Endothelial cell of umbilical vein (primary cell): ENCODE measurements at regions not wholly inside any gene's neighbourhood (a gene's known extent, or its start where the extent isn't known, plus 50 kb on each side); places are given as distances from the start of the nearest gene placed in this dataset.

Source experiments
- BruUV-seq: library from RNA; stranded (reverse); fragments of 400-500 nt; replicated peaks from 2 replicates; lab custom pipeline; 2021; lab: Mats Ljungman, UMichigan
- CTCF ChIA-PET: fragments of 300-600, 350-600 bp; sonication (Branson Sonifier 250); formaldehyde crosslinking; loops from one replicate; lab custom pipeline; 2021; ENCODE audit warnings: antibody characterized with exemption, inconsistent platforms; lab: Charles Lee
- POLR2A ChIA-PET: fragments of 300-600, 350-600 bp; sonication (Branson Sonifier 250); formaldehyde crosslinking; loops from one replicate; lab custom pipeline; 2021; ENCODE audit warnings: antibody characterized with exemption, inconsistent platforms; lab: Charles Lee
- DNase-seq: peaks from one replicate; pipeline ENCODE4 v3.0.0-alpha.2; 2011; ENCODE audit warnings: low read depth, low spot score
- FAIRE-seq: peaks from 2 replicates; lab custom pipeline; 2011; peaks lifted over from hg19 to GRCh38; lab: Jason Lieb, UNC
- H2AFZ ChIP-seq: 2 replicates; pipeline ENCODE4 v1.6.0; 2012; ENCODE audit warnings: low read depth, low read length, control low read depth, inconsistent platforms
- H3K27ac ChIP-seq: 2 replicates; pipeline ENCODE4 v1.5.1; 2011; ENCODE audit warnings: low read depth, mild to moderate bottlenecking, control low read depth, low read length, moderate library complexity; ENCODE audit not compliant: insufficient read depth
- H3K27me3 ChIP-seq, 2 experiments: 2 replicates each; pipeline versions ENCODE4 v1.6.0 to v1.6.1; 2011; ENCODE audit warnings: low read length in 2 of 2, mixed read lengths in 1 of 2; ENCODE audit not compliant: control insufficient read depth in 2 of 2, insufficient read depth in 2 of 2
- H3K36me3 ChIP-seq, 2 experiments: 2 replicates in 1 of 2; 3 replicates in 1 of 2; pipeline ENCODE4 v1.5.1; 2011; ENCODE audit warnings: low read length in 2 of 2, mild to moderate bottlenecking in 1 of 2, moderate library complexity in 1 of 2; ENCODE audit not compliant: control insufficient read depth in 2 of 2, insufficient read depth in 2 of 2; ENCODE audit errors: extremely low read depth in 1 of 2
- H3K4me1 ChIP-seq: 3 replicates; pipeline ENCODE4 v1.5.1; 2011; ENCODE audit warnings: mild to moderate bottlenecking, low read length; ENCODE audit not compliant: control insufficient read depth, insufficient read depth; ENCODE audit errors: extremely low read depth
- H3K4me2 ChIP-seq: 2 replicates; pipeline ENCODE4 v1.6.1; 2011; ENCODE audit warnings: low read length, control low read depth, mixed read lengths; ENCODE audit not compliant: insufficient read depth
- H3K4me3 ChIP-seq, 3 experiments: fragments of 200-600 bp in 1 of 3; sonication (generic), shearing (Covaris generic) in 1 of 3; replicated peaks in 1 of 3; 2 replicates each; pipeline ENCODE4 v1.5.1; 2011 to 2016; ENCODE audit warnings: control low read depth in 3 of 3, low read length in 3 of 3, mild to moderate bottlenecking in 2 of 3, inconsistent platforms in 1 of 3, low read depth in 1 of 3, moderate library complexity in 1 of 3; ENCODE audit not compliant: insufficient read depth in 1 of 3
- H3K79me2 ChIP-seq: 2 replicates; pipeline ENCODE4 v1.6.0; 2012; ENCODE audit warnings: low read length, inconsistent platforms; ENCODE audit not compliant: control insufficient read depth, insufficient read depth
- H3K9ac ChIP-seq: replicated peaks from 2 replicates; pipeline ENCODE3; 2011; ENCODE audit warnings: low read length, control low read depth; ENCODE audit not compliant: insufficient read depth; ENCODE audit errors: extremely low read depth
- H3K9me1 ChIP-seq: replicated peaks from 3 replicates; pipeline ENCODE4 v1.6.0; 2011; ENCODE audit warnings: mild to moderate bottlenecking, low read length; ENCODE audit not compliant: control insufficient read depth, insufficient read depth; ENCODE audit errors: extremely low read depth
- H3K9me3 ChIP-seq: replicated peaks from 2 replicates; pipeline ENCODE4 v1.5.1; 2012; ENCODE audit warnings: low read length, inconsistent platforms; ENCODE audit not compliant: control insufficient read depth, insufficient read depth
- H4K20me1 ChIP-seq: replicated peaks from 2 replicates; pipeline ENCODE3; 2011; ENCODE audit warnings: mild to moderate bottlenecking, low read length; ENCODE audit not compliant: control insufficient read depth, insufficient read depth; ENCODE audit errors: extremely low read depth
- CTCF ChIP-seq, 2 donors: IDR thresholded peaks; 1 replicate in 1 of 2; 2 replicates in 1 of 2; pipeline ENCODE4 v1.5.1; 2011; ENCODE audit warnings: low read length in 2 of 2, mild to moderate bottlenecking in 2 of 2, moderate library complexity in 2 of 2, control low read depth in 1 of 2, inconsistent platforms in 1 of 2, low read depth in 1 of 2; ENCODE audit not compliant: insufficient read depth in 1 of 2; ENCODE audit errors: extremely low read depth in 1 of 2
- FOS ChIP-seq: IDR thresholded peaks from 2 replicates; pipeline ENCODE4 v1.6.1; 2011; ENCODE audit warnings: mild to moderate bottlenecking, low read length, moderate library complexity, borderline replicate concordance; ENCODE audit not compliant: insufficient read depth
- JUN ChIP-seq: IDR thresholded peaks from 2 replicates; pipeline ENCODE4 v1.6.1; 2011; ENCODE audit warnings: borderline replicate concordance, low read depth; ENCODE audit not compliant: insufficient read length, insufficient read depth
- POLR2A ChIP-seq: IDR thresholded peaks from 2 replicates; pipeline ENCODE4 v1.6.1; 2012; ENCODE audit warnings: low read depth, mild to moderate bottlenecking, control low read depth, low read length
- dilution Hi-C: fragments of 300-500 bp; cut with MboI; formaldehyde crosslinking; loops from one replicate; pipeline ENCODE4 v1.15.0; 2019; ENCODE audit warnings: low sequenced_read_pairs; ENCODE audit not compliant: extremely low pct_ligation_motif_present
- intact Hi-C: fragments of 100-400 bp; cut with micrococcal nuclease; formaldehyde crosslinking; loops from one replicate; pipeline ENCODE4 v1.10.0; 2022

GRCh38 chr13:44231786-44232516, 141.7 kb upstream of the SERP2 start:
- Histone ChIP-seq H3K79me2 (no peaks in the 10 kb centered on the region), H4K20me1 (no peaks in the 10 kb centered on the region), H3K27ac (peak overlapping the region; percentile 70), H3K9ac (no peak overlapping the region), H3K4me1 (peaks cover 22% of the 10 kb centered on the region), H3K36me3 (no peaks in the 10 kb centered on the region), H3K4me3 (no peak overlapping the region), H3K4me2 (no peak overlapping the region), H3K9me1 (no peaks in the 10 kb centered on the region), H3K27me3 (no peaks in the 10 kb centered on the region), H3K9me3 (no peaks in the 10 kb centered on the region), H2AFZ (peak overlapping the region; percentile 11)
- DNase-seq (peak; percentile 71), FAIRE-seq (peak; percentile 70)
- ChIA-PET POLR2A (interaction anchor here (1.2 kb wide), 1 partner anchor 205 kb away, joined by 6 read pairs; no protein-coding TSS in a partner anchor), CTCF (interaction anchor here (0.7 to 3.5 kb wide), 5 partner anchors 8 to 41 kb away, joined by 3 to 9 read pairs (median 3); no protein-coding TSS in a partner anchor)
- TF ChIP-seq CTCF (IDR thresholded peaks at IDR 0.05; ENCODE audit: extremely low read depth in 1 of 2, insufficient read depth in 1 of 2, low read depth in 1 of 2, low read length in 2 of 2) = no peak
- peak; percentile 81 for TF ChIP-seq FOS
- TF ChIP-seq JUN = peak; percentile 38
- no TSS peak for BruUV-seq
- intact Hi-C loops = no loop called here
- dilution Hi-C loops = no loop called here

GRCh38 chr13:44232774-44233173, 140.8 kb upstream of the SERP2 start:
- POLR2A ChIA-PET = no interaction called here

More at GRCh38 chr13:44232774-44233173, 140.8 kb upstream of the SERP2 start:
- Histone ChIP-seq H3K36me3 (no peaks in the 10 kb centered on the region), H3K9ac (no peak overlapping the region), H3K4me1 (peaks cover 31% of the 10 kb centered on the region), H4K20me1 (no peaks in the 10 kb centered on the region), H3K4me3 (no peak overlapping the region), H3K4me2 (no peak overlapping the region), H3K9me1 (no peaks in the 10 kb centered on the region), H2AFZ (no peak overlapping the region), H3K79me2 (no peaks in the 10 kb centered on the region), H3K9me3 (no peaks in the 10 kb centered on the region), H3K27me3 (no peaks in the 10 kb centered on the region), H3K27ac (no peak overlapping the region)
- CTCF ChIA-PET = interaction anchor here (0.9 to 3.5 kb wide), 3 partner anchors 10 to 42 kb away, joined by 3 to 9 read pairs (median 4); no protein-coding TSS in a partner anchor
- no TSS peak for BruUV-seq
- TF ChIP-seq FOS = no peak
- TF ChIP-seq CTCF (IDR thresholded peaks at IDR 0.05; ENCODE audit: extremely low read depth in 1 of 2, insufficient read depth in 1 of 2, low read depth in 1 of 2, low read length in 2 of 2) = no peak
- no peak for TF ChIP-seq POLR2A
- no peak for TF ChIP-seq JUN
- intact Hi-C loops = no loop called here
- FAIRE-seq (no peak), DNase-seq (no peak)
- dilution Hi-C loops = no loop called here
